ENCODE measurements at regions not wholly inside any gene's neighbourhood (a gene's known extent, or its start where the extent isn't known, plus 50 kb on each side); places are given as distances from the start of the nearest gene placed in this dataset.

- Histone ChIP-seq H4K8ac (replicated peaks; ENCODE audit: insufficient read length, low read depth, low read length) (no peak overlapping the region), H3K18ac (ENCODE audit: insufficient read length, low read depth, low read length) (no peak overlapping the region), H3K4ac (ENCODE audit: low read depth, low read length) (no peak overlapping the region), H3K56ac (ENCODE audit: insufficient read length, low read depth, low read length) (no peak overlapping the region), H3K27me3 (ENCODE audit: insufficient read depth, low read length) (no peaks in the 10 kb centered on the region; the same call in 1 of the 2 replicates), H4K20me1 (ENCODE audit: control insufficient read depth, insufficient read depth, insufficient read length) (no peaks in the 10 kb centered on the region), H2BK20ac (ENCODE audit: low read depth, low read length, poor library complexity, severe bottlenecking) (no peak overlapping the region), H3T11ph (ENCODE audit: low read length) (no peak overlapping the region), H2BK5ac (ENCODE audit: insufficient read length, low read length) (no peak overlapping the region), H2AK5ac (ENCODE audit: insufficient read length, low read length) (no peak overlapping the region), H3K9ac (ENCODE audit: extremely low read depth, insufficient read length, low read length) (no peak overlapping the region), H3K4me2 (ENCODE audit: insufficient read depth, insufficient read length, low read length) (no peak overlapping the region), H3K9me3 (ENCODE audit: control insufficient read depth, low read depth, low read length) (no peaks in the 10 kb centered on the region), H4K5ac (ENCODE audit: insufficient read length, low read depth, low read length) (no peak overlapping the region), H3K4me1 (ENCODE audit: insufficient read depth, low read length) (no peaks in the 10 kb centered on the region), H2BK12ac (ENCODE audit: insufficient read length, low read depth, low read length) (no peak overlapping the region), H3K23ac (ENCODE audit: insufficient read length, low read depth, low read length) (no peak overlapping the region), H2BK15ac (ENCODE audit: low read depth, low read length) (no peak overlapping the region), H3K14ac (ENCODE audit: insufficient read depth, low read length) (no peak overlapping the region), H2BK120ac (ENCODE audit: low read depth, low read length, poor library complexity, severe bottlenecking) (no peak overlapping the region), H3K27ac (ENCODE audit: insufficient read length, low read depth, low read length) (no peak overlapping the region), H3K23me2 (ENCODE audit: insufficient read length, low read depth, low read length, poor library complexity, severe bottlenecking) (no peaks in the 10 kb centered on the region), H3K79me1 (ENCODE audit: insufficient read depth, low read depth, low read length, poor library complexity, severe bottlenecking) (no peaks in the 10 kb centered on the region), H2AFZ (ENCODE audit: low read length) (no peak overlapping the region), H3K79me2 (ENCODE audit: insufficient read depth, low read length) (no peaks in the 10 kb centered on the region), H4K91ac (ENCODE audit: insufficient read length, low read depth, low read length) (no peak overlapping the region)
- 0 out of 4 replicates have a peak, but pooled peaks cover 0 to 3% of the 10 kb centered on the region in 2 experiments for H3K4me1 Mint-ChIP-seq
- no peaks in the 10 kb centered on the region for H3K36me3 Mint-ChIP-seq (ENCODE audit: insufficient read depth in 1 of 3, low read depth in 3 of 3)
- TF ChIP-seq CTCF (conservative IDR thresholded peaks at IDR 0.05): no peak
- H3K4me3 Mint-ChIP-seq: no peak overlapping the region
- no CpG with 5 or more reads among the region's 1 CpG for WGBS (ENCODE audit: extremely low coverage, insufficient read length, low lambda C conversion rate)
- H3K9me3 Mint-ChIP-seq: no peaks in the 10 kb centered on the region
- no peak overlapping the region for H3K27ac Mint-ChIP-seq
- DNase-seq: no peak
- H3K27me3 Mint-ChIP-seq (ENCODE audit: low read depth): no peaks in the 10 kb centered on the region
Measured at GRCh38 chr16:62539657-62540056, 503.4 kb upstream of the CDH8 start.

Data from H9 (cell line).